Left ventricle myocardium inferior (tissue), 1 donor: ENCODE measurements at regions not wholly inside any gene's neighbourhood (a gene's known extent, or its start where the extent isn't known, plus 50 kb on each side); places are given as distances from the start of the nearest gene placed in this dataset.

Experiments used
- DNase-seq: peaks from one replicate; pipeline ENCODE4 v3.0.0-alpha.2; 2020
- H3K27ac ChIP-seq: fragments of 200-600 bp; replicated peaks from 2 replicates; pipeline ENCODE4 v1.8.0; 2021
- H3K27me3 ChIP-seq: fragments of 200-600 bp; 2 replicates; pipeline ENCODE4 v1.8.0; 2021; ENCODE audit warnings: low read depth
- H3K36me3 ChIP-seq: fragments of 200-600 bp; 2 replicates; pipeline ENCODE4 v1.8.0; 2021
- H3K4me1 ChIP-seq: fragments of 200-600 bp; 2 replicates; pipeline ENCODE4 v1.8.0; 2021
- H3K4me3 ChIP-seq: fragments of 200-600 bp; 2 replicates; pipeline ENCODE4 v1.8.0; 2021; ENCODE audit warnings: mild to moderate bottlenecking, moderate library complexity
- H3K9me3 ChIP-seq: fragments of 200-600 bp; replicated peaks from 2 replicates; pipeline ENCODE4 v1.8.0; 2021
- CTCF ChIP-seq: fragments of 200-600 bp; IDR thresholded peaks from 2 replicates; pipeline ENCODE4 v1.8.0; 2021; ENCODE audit warnings: antibody characterized with exemption, mild to moderate bottlenecking, borderline replicate concordance
- intact Hi-C: fragments of 100-400 bp; cut with micrococcal nuclease; formaldehyde crosslinking; loops from one replicate; pipeline ENCODE4 v1.11.0; 2022
- donor health status: DM: no; HTN: yes; CAD: no; lungs with severe emphysema.

DNA sequence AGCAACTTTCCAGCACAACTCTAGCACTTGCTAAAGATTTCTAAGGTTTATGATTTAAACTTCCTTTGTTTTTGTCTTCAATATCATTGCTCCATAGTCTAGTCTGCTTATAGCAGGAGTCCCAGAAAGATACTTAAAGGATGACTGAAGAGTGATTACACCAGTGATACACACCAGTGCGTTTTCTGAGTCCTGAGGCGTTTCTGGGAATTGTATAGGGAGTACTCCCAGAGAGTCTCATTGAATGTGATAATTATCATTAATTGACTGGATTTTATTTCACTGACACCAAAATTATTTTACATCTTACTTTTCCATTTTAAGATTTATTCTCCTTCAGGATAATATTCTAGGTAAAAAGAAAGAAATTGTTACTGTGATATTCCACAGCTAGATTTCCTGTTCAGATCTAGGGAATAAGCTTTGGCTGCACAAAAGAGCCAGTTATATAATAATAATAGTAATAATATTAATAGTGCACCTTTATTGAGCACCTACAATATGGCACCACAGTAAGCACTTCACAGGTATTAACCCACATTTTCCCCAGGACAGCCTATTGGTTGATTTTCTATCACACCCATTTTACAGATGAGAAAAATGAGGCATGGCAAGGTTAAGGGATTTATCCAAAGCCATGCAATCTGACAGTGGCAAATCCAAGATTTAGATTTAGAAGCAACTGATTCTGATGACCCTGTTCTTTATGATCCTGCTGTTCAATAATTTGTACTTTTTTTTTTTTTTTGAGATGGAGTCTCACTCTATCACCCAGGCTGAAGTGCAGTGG is 62.6 kb downstream of the IRX5 start:
- H3K27ac ChIP-seq, result no peak overlapping the region
- no peaks in the 10 kb centered on the region for H3K9me3 ChIP-seq
- no peaks in the 10 kb centered on the region for H3K36me3 ChIP-seq
- H3K4me3 ChIP-seq, result no peak overlapping the region
- TF ChIP-seq CTCF, result no peak
- H3K4me1 ChIP-seq, result no peaks in the 10 kb centered on the region
- intact Hi-C loops, result no loop called here
- no peak for DNase-seq
- H3K27me3 ChIP-seq, result peaks cover 49% of the 10 kb centered on the region

DNA sequence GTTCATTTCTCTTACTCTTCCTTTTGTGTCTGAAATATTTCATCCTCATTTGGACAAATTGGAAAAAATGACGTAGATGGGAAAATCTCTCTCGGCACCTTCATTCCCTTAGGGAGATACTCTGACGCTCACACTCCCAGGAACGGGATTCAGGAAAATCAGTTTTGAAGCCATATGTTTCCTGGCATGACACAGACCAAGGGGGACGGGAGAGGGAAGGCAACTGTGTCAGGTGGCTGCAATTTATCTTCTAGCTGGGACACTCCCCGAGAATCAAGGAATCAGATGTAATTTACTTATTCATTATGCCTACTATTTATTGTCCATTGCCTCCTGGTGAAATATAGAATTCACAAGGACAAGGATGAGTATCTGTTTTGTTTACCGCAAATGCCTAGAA is 65.5 kb downstream of the IRX5 start:
- Histone ChIP-seq H3K27me3 (peaks cover 78% of the 10 kb centered on the region), H3K4me3 (no peak overlapping the region), H3K4me1 (no peaks in the 10 kb centered on the region), H3K36me3 (no peaks in the 10 kb centered on the region), H3K27ac (no peak overlapping the region), H3K9me3 (no peaks in the 10 kb centered on the region)
- DNase-seq, result no peak
- no peak for TF ChIP-seq CTCF
- intact Hi-C loops, result no loop called here

- TF ChIP-seq CTCF, result no peak
- DNase-seq, result no peak
- intact Hi-C loops, result no loop called here
- H3K27me3 ChIP-seq, result peaks cover 86% of the 10 kb centered on the region
- no peaks in the 10 kb centered on the region for H3K9me3 ChIP-seq
- H3K4me1 ChIP-seq, result no peaks in the 10 kb centered on the region
- H3K27ac ChIP-seq, result no peak overlapping the region
- H3K36me3 ChIP-seq, result no peaks in the 10 kb centered on the region
- no peak overlapping the region for H3K4me3 ChIP-seq
Measured at GRCh38 chr16:54998834-54999233, 68.2 kb downstream of the IRX5 start.

GRCh38 chr16:54999481-54999880 is 68.8 kb downstream of the IRX5 start:
- Histone ChIP-seq H3K4me1 (no peaks in the 10 kb centered on the region), H3K9me3 (no peaks in the 10 kb centered on the region), H3K36me3 (no peaks in the 10 kb centered on the region), H3K27me3 (peaks cover 83% of the 10 kb centered on the region), H3K4me3 (no peak overlapping the region), H3K27ac (no peak overlapping the region)
- intact Hi-C loops, result no loop called here
- DNase-seq, result no peak
- no peak for TF ChIP-seq CTCF

DNA sequence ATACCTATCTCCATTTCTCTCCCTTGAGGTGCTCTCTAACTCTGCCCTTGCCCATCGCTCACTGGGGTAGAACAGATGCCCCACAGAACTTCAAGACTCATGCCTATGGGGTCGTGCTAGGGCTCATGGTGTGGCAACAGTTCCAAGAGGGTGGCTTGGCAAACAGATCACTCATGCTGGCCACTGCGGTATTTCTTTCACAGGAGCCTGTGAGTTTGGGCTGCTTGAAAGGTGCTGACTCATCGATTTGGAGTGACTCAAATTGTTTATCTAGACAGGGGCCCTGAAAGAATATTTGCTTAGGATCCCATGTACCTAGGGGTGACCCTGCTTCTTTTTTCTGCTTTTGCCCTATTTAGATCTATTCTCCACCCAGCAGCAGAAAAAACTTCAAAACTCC is 69.9 kb downstream of the IRX5 start:
- peaks cover 77% of the 10 kb centered on the region for H3K27me3 ChIP-seq
- H3K9me3 ChIP-seq, result no peaks in the 10 kb centered on the region
- no peak overlapping the region for H3K27ac ChIP-seq
- intact Hi-C loops, result no loop called here
- no peaks in the 10 kb centered on the region for H3K36me3 ChIP-seq
- no peaks in the 10 kb centered on the region for H3K4me1 ChIP-seq
- no peak overlapping the region for H3K4me3 ChIP-seq
- TF ChIP-seq CTCF, result no peak
- no peak for DNase-seq
